OCI-LY7 (cell line): ENCODE measurements at regions not wholly inside any gene's neighbourhood (a gene's known extent, or its start where the extent isn't known, plus 50 kb on each side); places are given as distances from the start of the nearest gene placed in this dataset.

Experiments
- BruUV-seq: library from RNA; stranded (reverse); fragments of 400-500 nt; replicated peaks from 2 replicates; lab custom pipeline; 2021; lab: Mats Ljungman, UMichigan
- CTCF ChIA-PET: fragments of 300-600 bp; sonication (Branson Sonifier 250); formaldehyde crosslinking; loops from one replicate; lab custom pipeline; 2022; ENCODE audit warnings: antibody characterized with exemption; ENCODE audit not compliant: unreplicated experiment; lab: Charles Lee
- POLR2A ChIA-PET: fragments of 300-600 bp; sonication (Branson Sonifier 250); formaldehyde crosslinking; loops from one replicate; lab custom pipeline; 2022; ENCODE audit warnings: antibody characterized with exemption; lab: Charles Lee
- DNase-seq: peaks from one replicate; pipeline ENCODE4 v3.0.0-alpha.2; 2015; ENCODE audit warnings: low spot score
- H2AFZ ChIP-seq: fragments of 200-600 bp; sonication (generic), shearing (Covaris generic); 2 replicates; pipeline ENCODE4 v1.6.1; 2014; ENCODE audit warnings: mild to moderate bottlenecking, antibody characterized with exemption, low read length, moderate library complexity
- H3K27ac ChIP-seq: fragments of 200-600 bp; sonication (generic); 2 replicates; pipeline ENCODE4 v1.5.1; 2014; ENCODE audit warnings: mixed run types, low read depth, mild to moderate bottlenecking, moderate library complexity, low read length, inconsistent platforms; ENCODE audit not compliant: poor library complexity, severe bottlenecking
- H3K36me3 ChIP-seq: fragments of 200-600 bp; sonication (generic); 2 replicates; pipeline ENCODE4 v1.6.1; 2014; ENCODE audit warnings: mild to moderate bottlenecking, antibody characterized with exemption, low read length, moderate library complexity, mixed read lengths; ENCODE audit not compliant: insufficient read depth
- H3K4me1 ChIP-seq: fragments of 200-600 bp; sonication (generic); 2 replicates; pipeline ENCODE4 v1.5.1; 2014; ENCODE audit warnings: mild to moderate bottlenecking, low read length; ENCODE audit not compliant: insufficient read depth, poor library complexity, severe bottlenecking
- H3K4me2 ChIP-seq: fragments of 200-600 bp; sonication (generic); 2 replicates; pipeline ENCODE4 v1.6.1; 2014; ENCODE audit warnings: mild to moderate bottlenecking, low read length
- H3K4me3 ChIP-seq: fragments of 200-600 bp; sonication (generic); 2 replicates; pipeline ENCODE4 v1.5.1; 2014; ENCODE audit warnings: mild to moderate bottlenecking, low read depth, low read length; ENCODE audit not compliant: poor library complexity, severe bottlenecking
- H3K79me2 ChIP-seq: fragments of 200-600 bp; sonication (generic); 2 replicates; pipeline ENCODE4 v1.6.1; 2016; ENCODE audit warnings: low read depth, mild to moderate bottlenecking, low read length, moderate library complexity, mixed read lengths; ENCODE audit not compliant: insufficient read depth
- H3K9me2 ChIP-seq: fragments of 200-600 bp; sonication (generic); 2 replicates; pipeline ENCODE4 v1.6.1; 2016; ENCODE audit warnings: mild to moderate bottlenecking, low read length, mixed read lengths; ENCODE audit not compliant: insufficient read depth
- H3K9me3 ChIP-seq: fragments of 200-600 bp; sonication (generic); 2 replicates; pipeline ENCODE4 v1.6.1; 2014; ENCODE audit warnings: mild to moderate bottlenecking, mixed run types, low read length, mixed read lengths
- H4K20me1 ChIP-seq: fragments of 200-600 bp; sonication (generic); 2 replicates; pipeline ENCODE4 v1.6.1; 2014; ENCODE audit warnings: mild to moderate bottlenecking, antibody characterized with exemption, low read length, moderate library complexity, mixed read lengths; ENCODE audit not compliant: insufficient read depth
- CTCF ChIP-seq: fragments of 200-600 bp; sonication (generic); conservative IDR thresholded peaks from 2 replicates; pipeline ENCODE4 v1.5.1; 2014; ENCODE audit warnings: mild to moderate bottlenecking, antibody characterized with exemption, low read length, moderate library complexity, mixed read lengths
- EZH2phosphoT487 ChIP-seq: fragments of 200-600 bp; sonication (generic); IDR thresholded peaks from 2 replicates; pipeline ENCODE4 v1.6.1; 2018; ENCODE audit warnings: low read depth, borderline replicate concordance, mild to moderate bottlenecking, mixed run types, antibody characterized with exemption, low read length, moderate library complexity, mixed read lengths
- intact Hi-C: fragments of 100-400 bp; cut with micrococcal nuclease; formaldehyde crosslinking; loops from one replicate; pipeline ENCODE4 v1.10.0; 2022; ENCODE audit not compliant: unreplicated experiment

- H3K9me2 ChIP-seq, result no peaks in the 10 kb centered on the region
- H3K79me2 ChIP-seq, result peaks cover 31% of the 10 kb centered on the region; the same call in 1 of the 2 replicates
- H2AFZ ChIP-seq, result no peak overlapping the region
- ChIA-PET CTCF (interaction anchor here (0.5 to 1.8 kb wide), 4 partner anchors 13 to 346 kb away, joined by 4 to 15 read pairs (median 6); no protein-coding TSS in a partner anchor), POLR2A (interaction anchor here (0.7 to 5.6 kb wide), 13 partner anchors 10 to 112 kb away, joined by 3 to 99 read pairs (median 13); no protein-coding TSS in a partner anchor)
- TSS peak; percentile 98 for BruUV-seq
- peaks cover 6% of the 10 kb centered on the region; the same call in 1 of the 2 replicates for H3K36me3 ChIP-seq
- H3K4me2 ChIP-seq, result peak overlapping the region; percentile 80
- H4K20me1 ChIP-seq, result no peaks in the 10 kb centered on the region
- peak overlapping the region; percentile 45 for H3K4me3 ChIP-seq
- no peak for DNase-seq
- H3K9me3 ChIP-seq, result no peaks in the 10 kb centered on the region
- intact Hi-C loops, result loop anchor here (1.0 to 10.0 kb wide), 9 partner anchors 11 to 1903 kb away; partner anchors contain the start of genes MFSD11 and SRSF2
- TF ChIP-seq EZH2phosphoT487 (no peak), CTCF (no peak)
- peak overlapping the region; percentile 95 for H3K27ac ChIP-seq
- peaks cover 97% of the 10 kb centered on the region for H3K4me1 ChIP-seq
These were observed 301.2 kb downstream of the SEC14L1 start for GRCh38 chr17:77441940-77442339.

GRCh38 chr17:77442976-77443747, 302.4 kb downstream of the SEC14L1 start:
- H3K4me1 ChIP-seq, result peaks cover 97% of the 10 kb centered on the region
- H3K27ac ChIP-seq, result peak overlapping the region; percentile 95
- intact Hi-C loops, result loop anchor here (5.0 to 10.0 kb wide), 5 partner anchors 111 to 1902 kb away; partner anchors contain the start of genes MFSD11 and SRSF2

More at GRCh38 chr17:77442976-77443747, 302.4 kb downstream of the SEC14L1 start:
- no peak overlapping the region for H2AFZ ChIP-seq
- H3K9me3 ChIP-seq, result no peaks in the 10 kb centered on the region
- H4K20me1 ChIP-seq, result no peaks in the 10 kb centered on the region
- H3K36me3 ChIP-seq, result peaks cover 18% of the 10 kb centered on the region
- no peaks in the 10 kb centered on the region for H3K9me2 ChIP-seq
- peaks cover 39% of the 10 kb centered on the region; the same call in 1 of the 2 replicates for H3K79me2 ChIP-seq
- ChIA-PET POLR2A (interaction anchor here (0.7 to 4.3 kb wide), 10 partner anchors 10 to 43 kb away, joined by 3 to 39 read pairs (median 8); no protein-coding TSS in a partner anchor), CTCF (interaction anchor here (2.2 to 2.6 kb wide), 2 partner anchors 14 to 43 kb away, joined by 12 to 13 read pairs; no protein-coding TSS in a partner anchor)
- DNase-seq, result no peak
- peak overlapping the region; percentile 80 for H3K4me2 ChIP-seq
- no TSS peak for BruUV-seq
- TF ChIP-seq CTCF (no peak), EZH2phosphoT487 (no peak)
- H3K4me3 ChIP-seq, result no peak overlapping the region
